ENCODE measurements at regions not wholly inside any gene's neighbourhood (a gene's known extent, or its start where the extent isn't known, plus 50 kb on each side); places are given as distances from the start of the nearest gene placed in this dataset.

GRCh38 chr16:6297666-6298410 lies 1034.8 kb upstream of the RBFOX1 start:
- TF ChIP-seq, protein P1, sequence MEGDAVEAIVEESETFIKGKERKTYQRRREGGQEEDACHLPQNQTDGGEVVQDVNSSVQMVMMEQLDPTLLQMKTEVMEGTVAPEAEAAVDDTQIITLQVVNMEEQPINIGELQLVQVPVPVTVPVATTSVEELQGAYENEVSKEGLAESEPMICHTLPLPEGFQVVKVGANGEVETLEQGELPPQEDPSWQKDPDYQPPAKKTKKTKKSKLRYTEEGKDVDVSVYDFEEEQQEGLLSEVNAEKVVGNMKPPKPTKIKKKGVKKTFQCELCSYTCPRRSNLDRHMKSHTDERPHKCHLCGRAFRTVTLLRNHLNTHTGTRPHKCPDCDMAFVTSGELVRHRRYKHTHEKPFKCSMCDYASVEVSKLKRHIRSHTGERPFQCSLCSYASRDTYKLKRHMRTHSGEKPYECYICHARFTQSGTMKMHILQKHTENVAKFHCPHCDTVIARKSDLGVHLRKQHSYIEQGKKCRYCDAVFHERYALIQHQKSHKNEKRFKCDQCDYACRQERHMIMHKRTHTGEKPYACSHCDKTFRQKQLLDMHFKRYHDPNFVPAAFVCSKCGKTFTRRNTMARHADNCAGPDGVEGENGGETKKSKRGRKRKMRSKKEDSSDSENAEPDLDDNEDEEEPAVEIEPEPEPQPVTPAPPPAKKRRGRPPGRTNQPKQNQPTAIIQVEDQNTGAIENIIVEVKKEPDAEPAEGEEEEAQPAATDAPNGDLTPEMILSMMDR (IDR thresholded peaks at IDR 0.05), result no peak
- TF ChIP-seq POLR2A (IDR thresholded peaks at IDR 0.05), result no peak

Measured in uterus (tissue), 2 donors.